ENCODE measurements at regions not wholly inside any gene's neighbourhood (a gene's known extent, or its start where the extent isn't known, plus 50 kb on each side); places are given as distances from the start of the nearest gene placed in this dataset.

GRCh38 chr10:61541960-61542359 lies 88.8 kb upstream of the TMEM26 start:
- Histone ChIP-seq H3K9me3 (ENCODE audit: low read depth, low read length, poor library complexity, severe bottlenecking) (no peaks in the 10 kb centered on the region), H3K4me3 (ENCODE audit: low read depth, low read length, poor library complexity, severe bottlenecking) (no peak overlapping the region), H3K4me1 (ENCODE audit: insufficient read depth, low read length, poor library complexity, severe bottlenecking) (no peaks in the 10 kb centered on the region), H3K27me3 (replicated peaks; ENCODE audit: insufficient read depth, low read depth, low read length, poor library complexity) (no peaks in the 10 kb centered on the region), H3K27ac (ENCODE audit: low read depth, low read length, poor library complexity, severe bottlenecking) (no peak overlapping the region), H3K36me3 (ENCODE audit: insufficient read depth, low read length, poor library complexity, severe bottlenecking) (no peaks in the 10 kb centered on the region)
- ChIA-PET POLR2A (ENCODE audit: low non-redundant PET) (no interaction called here), CTCF (interaction anchor here (0.6 kb wide), 1 partner anchor 103 kb away, joined by 3 read pairs; no protein-coding TSS in a partner anchor)
- intact Hi-C loops (cut with micrococcal nuclease; ENCODE audit: unreplicated experiment), result no loop called here
- BruUV-seq (replicated peaks), result no TSS peak
- DNase-seq (ENCODE audit: low spot score), result no peak
- TF ChIP-seq EZH2 (IDR thresholded peaks at IDR 0.05; ENCODE audit: borderline replicate concordance, low read depth, low read length, poor library complexity, severe bottlenecking) (no peak), CTCF (conservative IDR thresholded peaks at IDR 0.05; ENCODE audit: low read depth, low read length) (no peak)

GRCh38 chr10:61539876-61540275 lies 86.7 kb upstream of the TMEM26 start:
- BruUV-seq (replicated peaks), result no TSS peak
- no peaks in the 10 kb centered on the region for H3K27me3 ChIP-seq (replicated peaks; ENCODE audit: insufficient read depth, low read depth, low read length, poor library complexity)
- no peak overlapping the region for H3K27ac ChIP-seq (ENCODE audit: low read depth, low read length, poor library complexity, severe bottlenecking)
- ChIA-PET CTCF (no interaction called here), POLR2A (ENCODE audit: low non-redundant PET) (no interaction called here)
- DNase-seq (ENCODE audit: low spot score), result no peak
- no peaks in the 10 kb centered on the region for H3K36me3 ChIP-seq (ENCODE audit: insufficient read depth, low read length, poor library complexity, severe bottlenecking)
- no peak for TF ChIP-seq CTCF (conservative IDR thresholded peaks at IDR 0.05; ENCODE audit: low read depth, low read length)
- no peak for TF ChIP-seq EZH2 (IDR thresholded peaks at IDR 0.05; ENCODE audit: borderline replicate concordance, low read depth, low read length, poor library complexity, severe bottlenecking)
- H3K4me1 ChIP-seq (ENCODE audit: insufficient read depth, low read length, poor library complexity, severe bottlenecking), result no peaks in the 10 kb centered on the region
- intact Hi-C loops (cut with micrococcal nuclease; ENCODE audit: unreplicated experiment), result no loop called here
- H3K4me3 ChIP-seq (ENCODE audit: low read depth, low read length, poor library complexity, severe bottlenecking), result no peak overlapping the region
- no peaks in the 10 kb centered on the region for H3K9me3 ChIP-seq (ENCODE audit: low read depth, low read length, poor library complexity, severe bottlenecking)

- Histone ChIP-seq H3K36me3 (ENCODE audit: insufficient read depth, low read length, poor library complexity, severe bottlenecking) (no peaks in the 10 kb centered on the region), H3K4me3 (ENCODE audit: low read depth, low read length, poor library complexity, severe bottlenecking) (no peak overlapping the region), H3K4me1 (ENCODE audit: insufficient read depth, low read length, poor library complexity, severe bottlenecking) (no peaks in the 10 kb centered on the region), H3K9me3 (ENCODE audit: low read depth, low read length, poor library complexity, severe bottlenecking) (no peaks in the 10 kb centered on the region), H3K27me3 (replicated peaks; ENCODE audit: insufficient read depth, low read depth, low read length, poor library complexity) (no peaks in the 10 kb centered on the region), H3K27ac (ENCODE audit: low read depth, low read length, poor library complexity, severe bottlenecking) (no peak overlapping the region)
- intact Hi-C loops (cut with micrococcal nuclease; ENCODE audit: unreplicated experiment), result no loop called here
- no TSS peak for BruUV-seq (replicated peaks)
- no peak for TF ChIP-seq EZH2 (IDR thresholded peaks at IDR 0.05; ENCODE audit: borderline replicate concordance, low read depth, low read length, poor library complexity, severe bottlenecking)
- TF ChIP-seq CTCF (conservative IDR thresholded peaks at IDR 0.05; ENCODE audit: low read depth, low read length), result no peak
- ChIA-PET POLR2A (ENCODE audit: low non-redundant PET) (no interaction called here), CTCF (no interaction called here)
- no peak for DNase-seq (ENCODE audit: low spot score)
These were observed 76.0 kb upstream of the TMEM26 start for GRCh38 chr10:61529208-61529607.

Data from A673 (cell line).